PFSK-1 (cell line): ENCODE measurements at regions not wholly inside any gene's neighbourhood (a gene's known extent, or its start where the extent isn't known, plus 50 kb on each side); places are given as distances from the start of the nearest gene placed in this dataset.

Experiments used
- FOXP2 ChIP-seq: optimal IDR thresholded peaks from 2 replicates; pipeline ENCODE3; 2011; ENCODE audit warnings: borderline replicate concordance, control low read depth, inconsistent platforms; ENCODE audit not compliant: insufficient read depth; ENCODE audit errors: extremely low read length, extremely low read depth
- POLR2AphosphoS5 ChIP-seq: IDR thresholded peaks from 2 replicates; pipeline ENCODE4 v1.6.1; 2012; ENCODE audit warnings: low read depth, mild to moderate bottlenecking, control low read depth, low read length, moderate library complexity
- REST ChIP-seq, 2 experiments: IDR thresholded peaks; 2 replicates each; pipeline versions ENCODE4 v1.6.1 to v1.8.0; 2011 to 2012; ENCODE audit warnings: low read depth in 2 of 2, low read length in 2 of 2, control low read depth in 1 of 2, inconsistent platforms in 1 of 2, mild to moderate bottlenecking in 1 of 2, moderate library complexity in 1 of 2; ENCODE audit not compliant: insufficient read depth in 1 of 2
- SIN3A ChIP-seq: IDR thresholded peaks from 2 replicates; pipeline ENCODE4 v1.6.1; 2012; ENCODE audit warnings: mild to moderate bottlenecking, low read length, moderate library complexity, borderline replicate concordance; ENCODE audit not compliant: insufficient read depth
- TAF1 ChIP-seq: IDR thresholded peaks from 2 replicates; pipeline ENCODE4 v1.6.1; 2012; ENCODE audit warnings: low read length, control low read depth, borderline replicate concordance; ENCODE audit not compliant: insufficient read depth

- TF ChIP-seq REST (IDR thresholded peaks at IDR 0.05; ENCODE audit: insufficient read depth in 1 of 2, low read depth in 2 of 2, low read length in 2 of 2) (no peak), POLR2AphosphoS5 (no peak), TAF1 (no peak), SIN3A (no peak), FOXP2 (no peak)
These were observed 246.8 kb upstream of the ROBO1 start for GRCh38 chr3:80014576-80014975.
